Neural progenitor cell (in vitro differentiated cells): ENCODE measurements at regions not wholly inside any gene's neighbourhood (a gene's known extent, or its start where the extent isn't known, plus 50 kb on each side); places are given as distances from the start of the nearest gene placed in this dataset.

Source experiments
- EZH2 ChIP-seq: fragments of 200-600 bp; sonication (generic); IDR thresholded peaks from 2 replicates; pipeline ENCODE4 v1.6.1; 2017; ENCODE audit warnings: antibody characterized with exemption, mild to moderate bottlenecking, moderate library complexity
- EZH2phosphoT487 ChIP-seq: fragments of 200-600 bp; sonication (generic); IDR thresholded peaks from 2 replicates; pipeline ENCODE4 v1.6.1; 2017; ENCODE audit warnings: antibody characterized with exemption
- TF ChIP-seq, protein P1 (sequence below): fragments of 200-600 bp; sonication (generic); IDR thresholded peaks from 2 replicates; pipeline ENCODE4 v1.5.1; 2017; ENCODE audit warnings: antibody characterized with exemption, mild to moderate bottlenecking

DNA sequence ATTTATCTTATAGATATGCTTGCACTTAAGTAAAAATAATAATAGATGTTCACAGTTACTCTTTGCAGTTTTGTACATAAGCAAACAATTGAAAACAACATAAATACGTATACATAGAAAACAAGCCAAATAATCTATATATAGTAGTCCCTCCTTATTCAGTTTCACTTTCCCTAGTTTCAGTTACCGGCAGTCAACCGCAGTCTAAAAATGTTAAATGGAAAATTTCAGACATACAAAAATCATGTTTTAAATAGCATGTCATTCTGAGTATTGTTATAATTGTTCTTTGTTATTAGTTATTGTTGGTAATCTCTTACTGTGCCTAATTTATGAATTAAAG lies 262.0 kb downstream of the CGGBP1 start:
- TF ChIP-seq, protein P1, sequence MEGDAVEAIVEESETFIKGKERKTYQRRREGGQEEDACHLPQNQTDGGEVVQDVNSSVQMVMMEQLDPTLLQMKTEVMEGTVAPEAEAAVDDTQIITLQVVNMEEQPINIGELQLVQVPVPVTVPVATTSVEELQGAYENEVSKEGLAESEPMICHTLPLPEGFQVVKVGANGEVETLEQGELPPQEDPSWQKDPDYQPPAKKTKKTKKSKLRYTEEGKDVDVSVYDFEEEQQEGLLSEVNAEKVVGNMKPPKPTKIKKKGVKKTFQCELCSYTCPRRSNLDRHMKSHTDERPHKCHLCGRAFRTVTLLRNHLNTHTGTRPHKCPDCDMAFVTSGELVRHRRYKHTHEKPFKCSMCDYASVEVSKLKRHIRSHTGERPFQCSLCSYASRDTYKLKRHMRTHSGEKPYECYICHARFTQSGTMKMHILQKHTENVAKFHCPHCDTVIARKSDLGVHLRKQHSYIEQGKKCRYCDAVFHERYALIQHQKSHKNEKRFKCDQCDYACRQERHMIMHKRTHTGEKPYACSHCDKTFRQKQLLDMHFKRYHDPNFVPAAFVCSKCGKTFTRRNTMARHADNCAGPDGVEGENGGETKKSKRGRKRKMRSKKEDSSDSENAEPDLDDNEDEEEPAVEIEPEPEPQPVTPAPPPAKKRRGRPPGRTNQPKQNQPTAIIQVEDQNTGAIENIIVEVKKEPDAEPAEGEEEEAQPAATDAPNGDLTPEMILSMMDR = no peak
- TF ChIP-seq EZH2 (no peak), EZH2phosphoT487 (no peak)
